Right forelimb (tissue), 1 donor: ENCODE measurements at regions not wholly inside any gene's neighbourhood (a gene's known extent, or its start where the extent isn't known, plus 50 kb on each side); places are given as distances from the start of the nearest gene placed in this dataset.
A peak's percentile ranks its signal among the peaks of the same experiment; 100 is the strongest.
"Not testable (repeated sequence)": the region's sequence is repeated elsewhere in the genome, so short reads cannot be mapped to it uniquely, and the experiment has no call there.

ENCODE experiments used
- DNase-seq: peaks from one replicate; pipeline ENCODE4 v3.0.0-alpha.2; 2018

GRCh38 chrX:25442499-25442898 lies 426.7 kb upstream of the ARX start:
- no peak for DNase-seq

DNA sequence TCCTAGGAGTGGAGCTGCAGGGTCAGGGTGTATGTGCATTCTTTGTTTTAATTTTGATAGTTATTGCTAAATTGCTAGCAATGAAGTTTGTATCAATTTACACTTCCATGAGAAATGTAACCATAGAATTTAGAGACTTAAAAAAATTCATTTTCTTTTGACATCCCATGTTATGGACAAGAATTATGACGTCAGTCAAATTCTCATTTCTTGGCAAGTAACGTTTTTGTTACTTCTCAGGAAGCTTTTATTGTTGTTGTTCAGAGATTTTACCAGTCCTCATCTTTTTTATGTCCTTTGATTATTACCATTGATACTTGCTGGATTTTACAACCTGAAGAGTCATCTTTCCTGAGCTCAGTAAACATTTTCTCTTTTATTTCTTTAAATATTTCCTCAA lies 417.5 kb upstream of the ARX start:
- DNase-seq = no peak

DNA sequence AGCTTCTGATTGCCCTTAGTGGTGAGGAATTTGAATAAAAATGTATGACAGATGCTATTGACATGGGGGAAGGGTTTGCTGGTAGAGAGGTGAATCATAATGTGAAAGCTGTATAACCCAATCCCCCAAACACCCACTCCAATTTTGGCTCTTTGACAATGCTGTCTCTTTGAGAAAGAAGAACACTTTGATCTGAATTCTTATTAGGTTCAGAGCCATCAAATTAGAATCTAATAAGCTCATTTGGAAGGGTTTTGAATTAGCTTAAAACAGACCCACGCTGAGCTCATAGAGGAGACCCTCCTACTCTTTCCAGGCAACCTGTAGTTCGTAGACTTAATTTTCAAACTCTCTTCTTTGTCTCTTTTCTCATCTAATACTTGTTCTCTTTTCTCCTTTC lies 416.6 kb upstream of the ARX start:
- DNase-seq = no peak

- no peak for DNase-seq
These were observed 412.2 kb upstream of the ARX start for GRCh38 chrX:25427873-25428555.

GRCh38 chrX:25404163-25404562 lies 388.4 kb upstream of the ARX start:
- not testable (repeated sequence) for DNase-seq

DNA sequence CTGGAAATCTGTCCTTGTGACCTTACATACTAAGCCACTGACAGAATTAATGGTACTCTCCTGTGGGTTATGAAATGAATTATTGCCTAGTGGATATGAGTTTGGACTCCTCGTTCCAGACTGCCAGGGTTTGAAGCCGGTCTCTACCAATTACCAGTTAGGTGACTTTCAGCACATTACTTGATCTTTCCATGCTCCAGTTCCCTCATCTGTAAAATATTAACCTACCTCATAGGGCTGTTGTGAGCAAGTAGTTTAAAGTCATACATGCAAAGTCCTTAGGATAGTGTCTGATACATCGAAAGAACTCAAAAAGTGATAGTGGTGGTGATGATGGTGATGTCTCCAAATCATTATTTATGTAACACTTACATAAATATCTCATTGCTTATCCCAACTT lies 373.5 kb upstream of the ARX start:
- no peak for DNase-seq

- no peak for DNase-seq
These were observed 367.4 kb upstream of the ARX start for GRCh38 chrX:25383196-25383595.

- no peak for DNase-seq
These were observed 340.7 kb upstream of the ARX start for GRCh38 chrX:25356456-25356855.

GRCh38 chrX:25344161-25344936 lies 328.6 kb upstream of the ARX start:
- DNase-seq = no peak

DNA sequence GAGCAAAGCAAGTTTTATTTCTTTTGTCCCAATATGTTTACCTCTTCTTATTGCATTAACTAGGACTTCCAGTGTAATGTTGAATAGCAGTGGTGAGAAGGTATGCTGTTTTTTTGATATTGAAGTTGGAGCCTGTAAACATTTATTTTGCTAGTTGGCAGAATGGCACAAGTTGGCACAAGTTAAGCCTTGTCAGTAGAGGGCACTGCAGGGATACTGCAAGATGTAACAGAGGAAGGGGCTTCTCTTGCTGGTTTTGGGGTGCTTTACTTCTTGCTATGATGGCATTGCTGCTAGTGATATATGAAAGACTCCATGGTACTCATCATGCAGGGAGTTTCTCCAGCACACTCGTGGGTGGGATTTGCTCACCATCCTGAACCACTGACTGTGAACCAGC lies 327.3 kb upstream of the ARX start:
- DNase-seq = no peak

DNA sequence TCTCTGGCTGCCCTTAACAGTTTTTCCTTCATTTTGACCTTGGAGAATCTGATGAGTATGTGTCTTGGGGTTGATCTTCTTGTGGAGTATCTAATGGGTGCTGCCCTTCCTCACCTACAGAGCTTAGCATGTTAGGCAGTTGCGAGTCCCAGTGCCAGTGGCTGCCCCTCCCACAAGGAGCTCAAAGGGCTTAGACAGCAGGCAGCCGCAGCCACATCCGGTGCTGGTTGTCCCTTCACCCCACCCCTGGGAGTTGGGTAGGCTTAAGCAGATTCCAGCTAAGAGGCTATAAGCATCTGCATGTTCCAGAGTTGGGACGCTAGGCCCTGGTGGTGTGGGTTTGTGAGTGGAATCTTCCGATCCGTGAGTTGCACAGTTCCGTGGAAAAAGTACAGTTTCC lies 322.1 kb upstream of the ARX start:
- no peak for DNase-seq

DNA sequence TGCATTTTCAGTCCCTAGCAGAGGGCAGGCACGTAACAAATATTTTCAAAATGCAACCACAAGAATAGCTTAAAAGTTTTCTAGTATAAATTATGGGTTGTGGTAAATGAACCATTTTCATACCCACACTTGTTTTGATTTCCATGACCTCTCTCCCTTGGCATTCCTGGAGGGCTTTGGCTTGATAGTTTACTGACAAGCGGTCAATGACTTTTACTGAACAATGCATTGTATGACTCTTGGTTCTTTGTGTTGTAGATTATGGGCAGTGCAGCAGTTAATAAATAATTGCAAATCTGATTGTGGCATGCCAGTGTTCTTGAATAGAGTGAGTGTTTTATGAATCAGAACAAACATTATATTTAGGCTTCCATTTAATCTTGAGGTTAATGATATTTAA lies 285.2 kb upstream of the ARX start:
- DNase-seq = no peak

- DNase-seq = no peak
These were observed 281.1 kb upstream of the ARX start for GRCh38 chrX:25296850-25297249.

- peak; percentile 38 for DNase-seq
These were observed 279.7 kb upstream of the ARX start for GRCh38 chrX:25295466-25295865.

- no peak for DNase-seq
These were observed 274.4 kb upstream of the ARX start for GRCh38 chrX:25290132-25290531.

DNA sequence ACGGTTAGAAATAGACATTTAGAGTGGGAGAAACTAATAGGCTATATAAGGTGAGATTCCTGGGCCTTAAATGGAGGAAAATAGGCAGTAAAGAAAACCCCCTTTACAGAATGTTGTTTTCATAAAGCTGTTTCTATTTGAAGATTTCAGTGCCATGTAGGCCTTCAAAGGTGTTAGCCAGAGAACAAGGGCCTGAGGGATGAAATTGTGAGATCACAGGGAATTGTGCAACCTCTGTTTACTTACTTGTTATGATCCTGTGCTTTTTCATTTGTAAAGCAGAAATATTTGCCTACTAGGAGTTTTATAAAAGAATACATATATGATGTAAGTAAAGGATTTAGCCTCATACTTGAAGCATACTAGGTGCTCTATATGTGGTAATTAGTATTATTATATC lies 272.9 kb upstream of the ARX start:
- no peak for DNase-seq

- DNase-seq = no peak
These were observed 271.8 kb upstream of the ARX start for GRCh38 chrX:25287521-25287920.

DNA sequence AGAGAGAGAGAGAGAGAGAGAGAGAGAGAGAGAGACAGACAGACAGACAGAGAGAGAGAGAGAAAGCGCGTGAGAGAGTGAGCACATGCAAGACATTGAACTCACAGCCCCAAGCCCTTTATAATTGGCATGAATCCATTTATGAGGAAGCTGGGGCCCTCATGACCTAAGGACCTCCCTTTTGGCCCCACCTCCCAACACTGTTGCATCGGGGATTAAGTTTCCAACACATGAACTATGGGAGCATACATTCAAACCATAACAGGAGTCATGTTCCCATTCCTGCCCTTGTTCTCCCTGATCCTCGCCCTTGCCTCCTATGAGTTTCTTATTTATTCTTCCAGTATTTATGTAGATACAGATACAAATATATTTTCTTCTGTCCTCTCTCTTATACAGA lies 269.8 kb upstream of the ARX start:
- no peak for DNase-seq

DNA sequence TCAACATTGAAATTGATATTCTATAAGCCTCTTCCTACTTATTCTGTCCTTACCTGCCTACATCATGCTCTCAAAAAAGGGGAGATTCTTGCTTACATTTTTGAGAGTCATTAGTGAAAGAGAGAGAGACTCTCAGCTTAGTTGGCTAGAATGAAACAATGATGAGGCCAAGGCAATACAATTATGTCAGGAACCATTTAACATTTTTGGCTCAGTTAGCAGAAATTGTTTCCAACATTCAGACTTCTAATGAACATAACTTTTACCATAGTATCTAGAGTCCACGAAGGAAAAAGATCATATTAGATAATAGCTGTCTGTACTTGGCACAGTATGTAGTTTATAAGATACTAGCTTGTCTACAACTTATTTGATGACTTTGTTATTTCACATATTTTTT lies 263.7 kb upstream of the ARX start:
- no peak for DNase-seq

- no peak for DNase-seq
These were observed 262.6 kb upstream of the ARX start for GRCh38 chrX:25278341-25278740.

DNA sequence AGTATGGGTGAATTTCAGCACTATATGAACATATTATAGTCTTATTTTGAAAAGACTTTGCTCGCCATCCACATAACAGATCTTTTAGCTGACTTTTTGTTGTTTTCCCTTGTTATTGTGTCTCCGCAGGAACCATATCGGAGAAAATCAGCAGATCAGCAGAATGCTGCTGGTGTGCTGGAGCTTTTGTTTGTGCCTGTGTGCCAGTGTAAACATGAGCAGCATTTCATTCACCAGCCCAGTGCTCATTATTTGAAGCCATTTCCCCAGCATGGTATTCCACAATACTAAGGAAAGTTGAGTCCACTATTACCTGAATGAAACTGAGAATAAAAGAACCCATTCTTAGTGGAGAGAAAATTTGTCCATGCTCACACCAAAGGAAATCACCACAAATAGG lies 261.8 kb upstream of the ARX start:
- DNase-seq = no peak

GRCh38 chrX:25275159-25275558 lies 259.4 kb upstream of the ARX start:
- no peak for DNase-seq

DNA sequence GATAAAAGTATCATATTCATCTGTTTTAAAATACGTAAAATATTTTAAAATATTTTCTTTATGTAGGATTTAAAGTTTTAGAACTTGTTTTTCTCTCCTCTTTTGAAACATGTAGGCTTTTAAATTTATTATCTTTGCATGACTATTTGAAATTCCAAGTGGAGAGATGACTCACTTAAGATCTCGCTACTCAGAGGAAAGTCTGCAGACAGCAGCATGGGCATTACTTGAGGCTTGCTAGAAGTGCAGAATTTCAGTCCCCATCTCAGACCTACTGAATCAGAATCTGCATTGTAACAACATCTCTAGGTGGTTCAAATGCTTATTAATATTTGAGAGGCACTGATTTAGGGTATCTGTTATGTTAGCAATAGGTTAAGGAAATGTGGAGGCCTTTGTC lies 225.7 kb upstream of the ARX start:
- DNase-seq = no peak

DNA sequence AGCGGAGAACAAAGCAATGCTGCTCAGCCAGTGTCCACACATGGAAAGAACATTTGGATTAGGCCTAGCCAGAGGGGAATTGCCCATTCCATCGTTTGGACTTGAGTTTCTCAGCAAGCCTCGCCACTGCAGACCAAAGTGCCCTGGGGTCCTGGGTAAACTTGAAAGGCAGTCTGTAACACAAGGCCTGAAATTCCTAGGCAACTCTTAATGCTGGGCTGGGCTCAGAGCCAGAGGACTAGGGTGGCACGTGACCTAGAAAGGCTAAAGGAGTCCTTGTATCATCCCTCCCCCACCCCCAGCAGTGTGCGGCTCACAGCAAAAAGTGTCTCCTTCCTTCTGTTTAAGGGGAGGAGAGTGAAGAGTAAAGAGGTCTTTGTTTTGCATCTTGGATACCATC lies 210.4 kb upstream of the ARX start:
- no peak for DNase-seq

DNA sequence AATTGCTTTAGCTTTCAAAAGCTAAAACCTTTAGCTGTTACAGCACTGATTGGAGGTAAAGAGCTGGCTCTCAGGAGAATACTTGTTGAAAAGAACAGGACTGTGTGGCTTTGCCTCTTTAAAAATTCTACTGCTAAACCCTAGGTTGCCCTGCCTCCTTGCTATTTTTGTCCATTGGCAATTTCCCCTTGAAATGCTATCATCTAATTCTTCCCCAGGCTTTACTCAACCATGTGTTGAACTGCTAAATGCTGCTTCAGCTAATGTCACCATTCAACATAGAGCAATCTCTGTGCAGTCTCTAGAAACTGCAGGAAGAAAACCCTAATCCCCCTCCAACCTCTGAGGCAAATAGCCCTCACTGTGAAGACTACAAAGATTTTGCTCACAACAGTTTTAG lies 203.7 kb upstream of the ARX start:
- DNase-seq = no peak
